ENCODE measurements at regions not wholly inside any gene's neighbourhood (a gene's known extent, or its start where the extent isn't known, plus 50 kb on each side); places are given as distances from the start of the nearest gene placed in this dataset.

DNA sequence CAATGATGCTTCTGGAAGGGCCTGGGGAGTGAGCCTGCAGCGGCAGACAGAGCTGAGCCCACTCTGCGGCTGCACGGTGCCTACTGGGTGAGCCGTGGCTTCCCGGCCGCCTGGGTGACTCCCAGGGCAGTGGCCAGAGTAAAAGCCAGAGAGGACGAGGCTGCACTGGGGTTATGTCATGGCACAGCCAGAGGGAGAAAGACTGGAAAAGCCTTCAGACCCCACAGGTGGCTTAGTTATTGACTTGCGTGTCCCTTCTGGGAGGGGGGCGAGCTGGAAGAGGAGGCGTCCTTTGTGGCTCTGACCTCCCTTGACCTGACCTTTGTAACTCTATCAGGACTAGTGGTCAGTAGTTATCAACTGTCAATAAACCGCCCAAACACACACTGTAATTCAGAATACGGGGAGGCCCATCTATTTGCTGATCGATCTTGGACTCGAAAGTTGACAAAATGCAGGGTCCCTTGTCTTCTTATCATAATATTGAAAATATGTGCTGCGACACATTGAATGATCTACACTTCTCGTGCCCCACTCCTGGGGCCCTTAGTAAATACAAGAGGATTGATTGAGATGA is 385.9 kb upstream of the ZFHX3 start:
- TF ChIP-seq ZNF30 (CRISPR knock-in tag; IDR thresholded peaks at IDR 0.05) (no peak), FOXJ3 (CRISPR knock-in tag; IDR thresholded peaks at IDR 0.05; ENCODE audit: borderline replicate concordance) (no peak), RXRA (CRISPR knock-in tag; IDR thresholded peaks at IDR 0.05) (no peak), SMC3 (IDR thresholded peaks at IDR 0.05; ENCODE audit: low read length) (no peak), ZNF318 (CRISPR knock-in tag; IDR thresholded peaks at IDR 0.05) (no peak), SRSF1 (optimal IDR thresholded peaks at IDR 0.05; ENCODE audit: low read depth, low read length) (no peak), CHD2 (IDR thresholded peaks at IDR 0.05; ENCODE audit: low read depth, low read length) (no peak), RFX5 (IDR thresholded peaks at IDR 0.05; ENCODE audit: low read depth, low read length) (no peak), SMARCC2 (IDR thresholded peaks at IDR 0.05) (no peak), EP300 (IDR thresholded peaks at IDR 0.05; ENCODE audit: low read depth in 2 of 2, low read length in 2 of 2) (no peak), EP300 (CRISPR knock-in tag; IDR thresholded peaks at IDR 0.05; ENCODE audit: borderline replicate concordance) (no peak)

All from HepG2 (cell line).